Bronchial epithelial cell (primary cell): ENCODE measurements at regions not wholly inside any gene's neighbourhood (a gene's known extent, or its start where the extent isn't known, plus 50 kb on each side); places are given as distances from the start of the nearest gene placed in this dataset.

Experiments used
- DNase-seq: peaks from one replicate; pipeline ENCODE4 v3.0.0-alpha.2; 2010; ENCODE audit warnings: low read depth
- FAIRE-seq: peaks from 2 replicates; lab custom pipeline; 2011; peaks lifted over from hg19 to GRCh38; lab: Jason Lieb, UNC
- H3K27me3 ChIP-seq: 2 replicates; pipeline ENCODE4 v1.5.1; 2011; ENCODE audit warnings: low read length; ENCODE audit not compliant: control insufficient read depth, insufficient read depth
- H3K36me3 ChIP-seq: 2 replicates; pipeline ENCODE4 v1.5.1; 2011; ENCODE audit warnings: low read length; ENCODE audit not compliant: control insufficient read depth, insufficient read depth
- H3K4me3 ChIP-seq: 2 replicates; pipeline ENCODE4 v1.5.1; 2011; ENCODE audit warnings: mild to moderate bottlenecking, low read depth, low read length, control low read depth
- CTCF ChIP-seq: IDR thresholded peaks from 2 replicates; pipeline ENCODE4 v1.5.1; 2011; ENCODE audit warnings: mild to moderate bottlenecking, moderate library complexity, low read length, control low read depth, inconsistent platforms; ENCODE audit not compliant: insufficient read depth, severe bottlenecking

GRCh38 chr7:97346349-97346748, 228.9 kb downstream of the SDHAF3 start:
- TF ChIP-seq CTCF = no peak
- FAIRE-seq (no peak), DNase-seq (no peak)
- Histone ChIP-seq H3K36me3 (no peaks in the 10 kb centered on the region), H3K4me3 (no peak overlapping the region), H3K27me3 (no peaks in the 10 kb centered on the region)

GRCh38 chr7:97351488-97351887, 234.0 kb downstream of the SDHAF3 start:
- Histone ChIP-seq H3K36me3 (no peaks in the 10 kb centered on the region), H3K4me3 (no peak overlapping the region), H3K27me3 (no peaks in the 10 kb centered on the region)
- FAIRE-seq = no peak
- no peak for TF ChIP-seq CTCF
- DNase-seq = no peak

- Histone ChIP-seq H3K27me3 (no peaks in the 10 kb centered on the region), H3K36me3 (no peaks in the 10 kb centered on the region), H3K4me3 (no peak overlapping the region)
- DNase-seq = no peak
- no peak for TF ChIP-seq CTCF
- FAIRE-seq = no peak
These were observed 240.0 kb downstream of the SDHAF3 start for GRCh38 chr7:97357459-97357858.

GRCh38 chr7:97372882-97373281, 255.4 kb downstream of the SDHAF3 start:
- H3K36me3 ChIP-seq = no peaks in the 10 kb centered on the region
- DNase-seq = no peak
- TF ChIP-seq CTCF = no peak
- no peak overlapping the region for H3K4me3 ChIP-seq
- H3K27me3 ChIP-seq = no peaks in the 10 kb centered on the region
- FAIRE-seq = no peak

- DNase-seq (no peak), FAIRE-seq (no peak)
- no peaks in the 10 kb centered on the region for H3K27me3 ChIP-seq
- no peak overlapping the region for H3K4me3 ChIP-seq
- TF ChIP-seq CTCF = no peak
- H3K36me3 ChIP-seq = no peaks in the 10 kb centered on the region
These were observed 256.2 kb downstream of the SDHAF3 start for GRCh38 chr7:97373736-97374135.

GRCh38 chr7:97377713-97378112, 260.2 kb downstream of the SDHAF3 start:
- no peak for TF ChIP-seq CTCF
- no peaks in the 10 kb centered on the region for H3K36me3 ChIP-seq
- H3K27me3 ChIP-seq = no peaks in the 10 kb centered on the region
- no peak for DNase-seq
- no peak for FAIRE-seq
- no peak overlapping the region for H3K4me3 ChIP-seq
